Cerebellar nuclear complex (tissue), 1 donor: ENCODE measurements at regions not wholly inside any gene's neighbourhood (a gene's known extent, or its start where the extent isn't known, plus 50 kb on each side); places are given as distances from the start of the nearest gene placed in this dataset.

Source experiments
- DNase-seq, 2 experiments: peaks; one replicate each; lab custom pipeline; 2025; lab: John Stamatoyannopoulos, UW

DNA sequence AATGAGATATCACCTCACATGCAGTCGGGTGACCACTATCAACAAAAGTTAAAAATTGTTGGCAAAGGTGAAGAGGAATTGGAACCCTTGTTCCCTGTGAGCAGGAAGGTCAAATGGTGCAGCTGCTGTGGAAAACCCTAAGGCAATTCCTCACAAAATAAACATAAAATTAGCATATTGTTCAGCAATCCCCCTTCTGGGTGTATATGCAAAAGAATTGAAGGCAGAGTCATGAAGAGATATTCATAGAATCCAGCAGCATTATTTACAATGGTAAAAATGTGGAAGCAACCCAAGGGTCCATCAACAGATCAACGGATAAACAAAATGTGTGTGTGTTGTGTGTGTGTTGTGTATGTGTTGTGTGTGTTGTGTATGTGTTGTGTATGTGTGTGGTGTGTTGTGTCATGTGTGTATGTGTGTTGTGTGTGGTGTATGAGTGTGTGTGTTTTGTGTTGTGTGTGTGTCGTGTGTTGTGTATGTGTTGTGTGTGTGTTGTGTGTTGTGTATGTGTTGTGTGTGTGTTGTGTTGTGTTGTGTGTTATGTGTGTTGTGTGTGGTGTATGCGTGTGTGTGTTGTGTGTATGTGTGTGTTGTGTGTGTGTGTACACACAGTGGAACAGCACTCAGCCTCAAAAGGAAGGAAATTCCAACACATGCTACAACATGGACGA lies 245.1 kb downstream of the ERMARD start:
- no peak for DNase-seq

DNA sequence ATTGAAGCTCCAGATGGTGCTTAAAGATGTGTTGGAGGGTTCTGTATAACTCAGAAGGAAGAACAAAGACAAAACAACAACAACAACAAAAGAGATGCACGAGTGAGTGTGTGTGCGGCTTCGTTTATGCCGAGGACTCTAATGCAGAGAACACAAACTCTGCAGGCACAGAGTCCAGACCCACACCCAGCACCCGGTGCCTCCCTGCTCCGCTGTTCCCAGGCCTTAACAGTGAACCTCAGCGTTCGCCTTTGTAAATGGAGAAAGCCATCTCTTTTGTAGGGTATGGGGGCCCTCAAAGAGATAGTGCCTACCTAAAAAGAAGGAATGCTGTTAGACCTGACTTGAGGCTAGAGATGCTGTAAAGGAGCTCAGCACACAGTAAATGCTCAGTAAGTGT lies 243.3 kb downstream of the ERMARD start:
- no peak for DNase-seq

DNA sequence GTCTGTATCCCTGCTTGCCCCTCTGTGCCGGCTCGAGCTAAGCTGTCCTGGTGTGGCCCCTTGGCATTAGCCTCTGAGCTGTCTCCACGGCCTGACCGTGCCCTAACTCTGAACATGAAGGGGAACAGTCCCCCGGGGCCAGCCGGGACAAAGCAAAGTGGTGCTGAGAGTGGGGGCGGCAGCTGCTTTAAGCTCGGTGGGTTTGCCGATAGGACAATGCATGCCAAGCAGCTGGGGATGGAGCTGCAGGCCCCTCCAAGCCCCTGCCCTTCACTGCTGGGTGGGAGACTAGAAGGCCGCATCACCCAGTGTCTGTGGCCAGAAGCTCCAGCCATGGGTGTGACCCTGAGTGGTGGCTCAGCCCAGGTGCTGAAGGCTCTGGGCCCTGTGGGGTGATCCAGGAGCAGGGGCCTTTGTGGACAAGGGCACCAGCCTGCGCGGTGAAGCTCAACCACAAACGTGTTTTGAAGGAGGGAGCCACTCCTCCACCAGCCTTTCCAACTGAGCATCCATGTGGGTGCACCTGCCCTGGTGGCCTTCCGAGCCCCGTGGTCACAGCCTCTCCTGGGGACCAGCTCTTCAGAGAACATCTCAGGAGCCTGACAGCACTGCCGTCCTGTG lies 242.5 kb downstream of the ERMARD start:
- no peak for DNase-seq

DNA sequence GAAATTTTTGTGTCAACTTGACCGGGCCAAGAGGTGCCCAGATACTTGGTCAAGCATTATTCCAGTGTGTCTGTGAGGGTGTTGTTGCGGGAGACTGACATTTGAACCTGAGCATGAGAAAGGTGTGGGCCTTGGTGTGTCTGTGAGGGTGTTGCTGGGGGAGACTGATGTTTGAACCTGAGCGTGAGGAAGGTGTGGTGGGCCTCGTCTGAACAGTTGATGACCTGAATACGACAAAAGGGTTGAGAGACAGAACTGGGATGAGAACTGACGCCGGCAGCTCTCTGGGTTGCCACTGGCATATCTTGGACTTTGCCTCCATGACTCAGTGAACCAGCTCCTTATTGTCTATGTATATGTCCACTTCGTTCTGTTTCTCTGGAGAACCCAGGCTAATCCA lies 240.5 kb downstream of the ERMARD start:
- DNase-seq: no peak

DNA sequence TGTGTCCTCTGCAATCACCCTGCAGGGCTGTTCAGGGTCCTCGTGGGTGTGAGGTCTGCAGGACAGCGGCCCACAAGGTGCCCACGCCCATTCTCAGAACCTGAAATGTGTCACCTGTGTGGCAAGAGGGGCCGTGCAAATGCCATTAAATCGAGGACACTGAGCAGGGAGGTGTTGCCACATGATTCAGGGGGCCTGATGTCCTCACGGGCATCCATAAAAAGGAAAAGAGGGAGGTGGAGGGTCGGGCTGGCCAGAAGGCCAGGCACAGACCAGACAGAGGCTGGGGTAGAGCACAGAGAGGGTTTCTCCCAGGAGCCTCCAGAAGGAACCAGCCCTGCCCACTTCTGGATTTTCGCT lies 239.6 kb downstream of the ERMARD start:
- DNase-seq: no peak

DNA sequence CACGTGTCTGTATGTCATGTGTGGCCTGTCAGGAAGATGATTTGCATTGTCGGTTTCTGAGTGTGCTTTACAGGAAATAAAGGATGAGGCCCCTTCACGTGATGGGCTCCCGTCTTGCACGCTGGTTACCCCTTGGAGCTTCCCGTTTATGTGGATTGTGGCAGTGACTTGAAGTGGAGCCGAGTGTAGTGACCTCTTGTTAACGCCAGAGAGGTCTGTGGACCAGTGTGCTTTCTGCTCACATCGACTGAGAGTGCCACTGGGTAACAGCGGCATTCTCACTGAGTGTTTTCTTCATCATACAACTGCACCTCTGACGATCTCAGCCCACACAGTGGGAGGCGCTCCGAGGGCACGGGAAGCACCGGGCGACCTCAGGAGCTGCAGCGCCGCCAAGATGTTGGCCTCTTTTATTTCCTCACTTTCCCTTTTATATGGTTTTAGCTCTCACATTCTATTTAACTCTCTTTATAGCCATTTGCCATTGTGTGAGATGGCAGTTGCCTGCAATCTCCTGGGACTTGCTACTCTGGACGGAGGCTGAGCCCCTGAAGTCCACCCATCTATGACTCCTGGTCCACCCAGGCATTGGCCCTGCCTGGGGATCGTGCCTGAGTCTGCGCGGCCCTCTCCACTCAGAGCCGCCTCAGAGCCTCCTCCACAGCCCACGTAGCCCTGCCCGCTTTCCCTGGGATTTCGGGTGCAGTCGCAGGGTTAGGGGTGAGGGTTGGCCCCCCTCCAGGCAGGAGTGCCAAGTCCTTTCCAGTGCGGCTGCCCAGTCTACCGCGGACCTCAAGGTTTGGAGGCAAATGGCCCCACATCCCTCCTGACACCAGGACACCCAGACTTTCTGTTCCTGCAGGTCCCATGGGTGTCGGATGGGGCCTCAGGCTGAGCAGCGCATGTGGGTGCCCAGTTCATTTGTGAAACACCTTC lies 238.9 kb downstream of the ERMARD start:
- DNase-seq: no peak

DNA sequence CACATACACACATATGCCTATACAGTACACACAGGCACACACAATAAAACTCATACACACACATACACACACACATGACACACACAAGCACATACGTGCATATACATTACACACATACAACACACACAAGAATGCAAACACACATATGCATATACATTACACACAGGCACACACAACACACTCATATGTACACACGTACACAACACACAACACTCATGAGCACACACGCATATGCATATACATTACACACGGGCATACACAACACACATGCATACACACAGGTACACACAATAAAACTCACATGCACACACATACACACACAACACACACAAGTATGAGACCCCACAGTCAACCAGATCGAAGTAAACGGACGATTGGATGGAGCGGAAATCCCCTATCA lies 238.2 kb downstream of the ERMARD start:
- DNase-seq: no peak

DNA sequence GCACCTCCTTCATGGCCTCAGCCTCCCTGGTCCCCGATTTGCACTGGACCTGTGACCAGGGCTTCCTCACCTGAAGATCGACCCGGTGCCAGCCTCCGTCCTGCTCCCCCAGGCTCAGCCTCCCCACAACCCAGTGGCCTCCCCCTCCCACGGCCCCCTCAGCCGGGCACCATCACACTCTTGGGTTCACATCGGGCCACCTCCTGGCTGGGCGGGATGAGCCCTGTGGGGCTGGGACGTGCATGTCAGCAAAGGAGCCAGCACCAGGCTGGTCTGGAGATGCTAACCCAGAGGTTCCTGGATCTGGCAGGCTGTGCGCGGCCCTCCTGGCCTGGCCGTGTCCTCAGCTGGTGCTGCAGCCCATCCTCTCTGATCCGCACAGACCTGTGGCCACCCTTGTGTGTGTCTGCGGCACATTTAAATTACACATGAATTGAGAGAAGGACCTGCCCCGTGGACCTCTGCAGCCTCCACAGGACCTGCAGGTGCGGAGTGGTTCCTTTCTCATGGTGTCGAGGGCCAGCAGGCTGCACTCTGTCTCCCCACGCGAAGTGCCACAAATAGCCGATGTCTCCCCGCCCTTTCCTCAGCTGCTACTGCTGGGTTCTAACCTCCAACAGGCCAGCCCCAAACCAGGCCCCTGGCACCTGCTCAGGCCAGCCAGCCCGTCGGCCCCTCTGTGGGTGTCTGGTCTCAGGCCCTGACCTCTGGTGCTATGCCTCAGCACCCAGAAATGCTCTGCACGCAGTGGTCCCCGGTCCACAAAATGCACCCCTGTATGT lies 237.5 kb downstream of the ERMARD start:
- DNase-seq: no peak

DNA sequence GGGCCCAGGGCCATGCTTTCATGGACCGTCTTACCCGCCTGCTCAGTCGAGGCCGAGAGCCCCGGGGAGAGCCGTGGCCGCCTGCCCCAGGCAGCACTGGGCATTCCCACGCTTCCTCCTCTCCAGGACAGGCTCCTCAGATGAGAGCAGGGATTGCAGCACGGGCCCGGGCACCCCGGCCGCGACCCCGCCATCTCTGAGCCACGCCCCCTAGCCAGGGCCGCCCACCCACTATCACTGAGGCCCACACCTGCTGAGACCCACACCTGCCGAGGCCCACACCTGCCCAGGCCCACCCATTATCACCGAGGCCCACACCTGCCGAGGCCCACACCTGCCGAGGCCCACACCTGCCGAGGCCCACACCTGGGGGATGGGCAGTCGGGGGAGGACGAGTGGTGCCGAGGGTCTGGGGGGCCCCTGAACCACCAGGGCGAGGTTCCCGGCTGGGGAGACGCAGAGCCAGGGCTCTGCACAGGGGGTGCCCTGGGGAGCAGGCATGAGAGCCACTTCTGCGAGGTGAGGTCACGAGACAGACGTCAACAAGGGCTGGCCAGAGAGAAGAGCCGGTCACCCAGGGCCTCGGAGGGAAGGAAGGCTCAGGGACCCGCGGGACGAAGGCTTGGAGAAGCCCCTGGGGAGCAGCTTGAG lies 235.6 kb downstream of the ERMARD start:
- no peak for DNase-seq

DNA sequence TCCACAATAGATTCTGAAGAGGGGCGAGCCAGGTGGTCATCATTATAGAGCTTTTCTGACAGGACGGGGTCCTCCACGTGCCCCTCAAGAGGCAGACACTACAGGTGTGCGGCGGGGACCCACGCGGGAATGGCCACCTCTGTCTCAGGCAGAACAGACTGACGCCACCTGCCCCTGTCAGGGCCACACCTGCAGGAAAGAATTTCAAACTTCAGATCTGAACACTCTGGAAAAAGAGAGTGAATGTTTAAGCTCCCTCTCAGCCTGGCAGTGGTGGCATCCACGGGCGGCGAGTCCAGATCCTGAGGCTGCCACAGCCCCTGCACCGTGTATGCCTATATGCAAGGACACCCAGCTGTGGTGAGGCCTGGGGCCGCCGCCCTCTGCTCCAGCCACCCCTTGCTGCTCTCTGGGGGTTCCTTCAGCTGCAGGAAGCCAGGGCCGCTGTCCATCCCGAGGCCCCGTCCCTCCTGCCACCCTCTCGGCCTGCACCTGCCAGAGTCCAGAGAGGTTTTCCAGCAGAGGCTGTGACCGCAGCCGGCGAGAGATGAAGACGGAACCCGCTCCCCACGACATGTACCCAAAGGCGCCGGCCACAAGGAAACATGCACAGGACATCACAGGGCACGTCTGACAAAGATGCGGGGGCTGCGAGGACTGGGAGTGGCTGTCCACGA lies 234.9 kb downstream of the ERMARD start:
- no peak for DNase-seq

DNA sequence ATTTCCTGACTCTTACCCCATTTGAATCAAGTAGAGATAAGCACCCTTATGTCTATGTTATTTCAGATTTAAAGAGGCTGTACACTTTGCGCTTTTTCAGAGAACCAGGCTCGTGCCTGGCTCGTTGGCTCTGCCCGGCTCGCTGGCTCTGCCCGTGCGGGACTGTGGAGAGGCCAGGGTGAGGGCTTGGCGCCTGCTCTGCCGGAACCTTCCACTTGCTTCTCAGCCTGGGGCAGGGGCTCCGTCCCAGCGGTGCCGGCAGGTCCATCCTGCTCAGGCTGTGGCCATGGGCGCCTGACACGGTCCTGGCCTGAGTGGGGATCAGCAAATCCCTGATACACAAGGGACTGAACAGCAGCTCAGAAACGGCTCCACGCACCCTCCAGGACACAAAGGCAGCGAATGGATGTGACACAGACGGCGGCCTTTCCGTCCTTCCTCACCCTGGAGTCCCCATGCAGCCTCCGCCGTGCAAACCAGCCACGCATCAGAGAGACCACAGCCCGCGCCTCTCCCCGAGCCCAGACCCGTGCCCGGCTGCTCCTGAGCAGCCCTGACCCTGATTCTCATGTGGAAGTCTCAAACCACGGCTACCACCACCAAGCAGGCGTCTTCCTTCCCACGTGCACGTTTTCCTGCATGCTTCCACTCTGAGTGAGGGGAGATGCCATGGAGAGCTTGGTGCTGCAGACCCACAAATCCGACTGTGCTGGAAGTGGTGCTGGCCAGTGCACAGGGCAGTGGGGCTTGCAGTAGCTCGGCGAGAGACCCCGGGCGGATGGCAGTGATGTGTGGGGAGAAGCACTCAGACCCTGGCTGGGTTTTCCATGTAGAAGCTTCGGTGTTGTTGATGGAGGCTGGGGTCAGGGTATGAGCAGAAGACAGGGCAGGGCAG lies 233.9 kb downstream of the ERMARD start:
- no peak for DNase-seq

DNA sequence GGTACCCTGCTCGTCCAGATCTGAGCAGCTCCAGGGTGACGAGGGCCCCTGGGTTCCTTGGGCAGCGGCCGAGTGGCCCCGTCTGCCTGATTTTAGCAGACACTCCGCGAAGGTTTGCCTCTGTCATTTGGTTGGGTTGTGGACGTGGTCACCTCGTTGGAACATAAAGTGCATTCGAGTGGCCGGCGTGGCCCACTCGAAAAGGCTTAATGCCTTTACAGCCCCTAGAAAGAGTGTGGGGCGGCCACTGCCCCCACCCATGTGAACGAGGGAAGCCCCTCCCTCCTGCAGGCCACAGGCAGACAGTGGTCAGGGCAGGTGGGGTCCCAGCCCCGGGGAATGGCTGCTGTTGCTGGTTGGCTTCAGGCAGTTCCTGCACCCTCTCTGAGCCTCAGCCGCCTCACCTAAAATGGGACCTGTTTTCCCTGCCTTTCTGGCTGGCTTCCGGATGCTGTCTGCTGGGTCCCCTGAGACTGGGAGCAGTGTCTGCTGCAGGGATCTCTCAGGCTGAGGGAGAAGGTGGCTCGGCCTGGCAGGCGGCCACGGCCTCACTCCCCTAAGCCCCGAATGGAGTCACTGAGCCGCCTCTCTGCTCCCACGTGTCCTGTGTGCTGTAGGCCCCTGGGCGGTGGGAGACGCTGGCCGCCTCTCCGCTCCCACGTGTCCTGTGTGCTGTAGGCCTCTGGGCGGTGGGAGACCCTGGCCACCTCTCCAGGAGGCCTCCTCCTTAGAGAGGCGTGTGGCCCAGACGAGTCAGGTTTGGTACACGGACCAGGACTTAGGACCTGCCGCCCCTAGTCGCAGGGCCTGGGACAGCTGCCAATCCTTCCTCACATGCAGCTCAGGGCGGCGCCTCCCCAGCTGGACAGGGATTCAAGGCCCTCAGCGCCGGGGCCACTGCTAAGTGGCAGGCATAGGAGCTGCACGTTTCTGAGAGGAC lies 233.0 kb downstream of the ERMARD start:
- no peak for DNase-seq

DNA sequence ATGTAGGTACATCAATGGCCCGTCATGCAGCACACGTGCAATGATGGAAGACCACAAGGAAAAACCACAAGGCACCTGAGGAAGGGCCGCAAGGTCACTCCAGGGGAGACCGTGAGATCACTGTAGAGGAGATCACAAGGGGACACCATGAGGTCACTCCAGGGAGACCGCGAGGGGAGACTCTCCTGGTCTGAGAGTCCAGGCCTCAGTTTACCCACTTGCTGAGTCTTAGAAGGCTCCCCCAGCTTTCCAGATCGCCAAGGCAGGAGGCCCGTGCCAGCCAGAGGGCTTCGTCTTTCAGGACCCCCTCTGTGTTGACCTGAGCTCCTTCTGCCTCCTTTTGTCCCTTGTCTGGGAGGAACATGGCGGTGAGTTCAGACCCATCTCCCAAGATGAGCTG lies 232.2 kb downstream of the ERMARD start:
- DNase-seq: no peak

DNA sequence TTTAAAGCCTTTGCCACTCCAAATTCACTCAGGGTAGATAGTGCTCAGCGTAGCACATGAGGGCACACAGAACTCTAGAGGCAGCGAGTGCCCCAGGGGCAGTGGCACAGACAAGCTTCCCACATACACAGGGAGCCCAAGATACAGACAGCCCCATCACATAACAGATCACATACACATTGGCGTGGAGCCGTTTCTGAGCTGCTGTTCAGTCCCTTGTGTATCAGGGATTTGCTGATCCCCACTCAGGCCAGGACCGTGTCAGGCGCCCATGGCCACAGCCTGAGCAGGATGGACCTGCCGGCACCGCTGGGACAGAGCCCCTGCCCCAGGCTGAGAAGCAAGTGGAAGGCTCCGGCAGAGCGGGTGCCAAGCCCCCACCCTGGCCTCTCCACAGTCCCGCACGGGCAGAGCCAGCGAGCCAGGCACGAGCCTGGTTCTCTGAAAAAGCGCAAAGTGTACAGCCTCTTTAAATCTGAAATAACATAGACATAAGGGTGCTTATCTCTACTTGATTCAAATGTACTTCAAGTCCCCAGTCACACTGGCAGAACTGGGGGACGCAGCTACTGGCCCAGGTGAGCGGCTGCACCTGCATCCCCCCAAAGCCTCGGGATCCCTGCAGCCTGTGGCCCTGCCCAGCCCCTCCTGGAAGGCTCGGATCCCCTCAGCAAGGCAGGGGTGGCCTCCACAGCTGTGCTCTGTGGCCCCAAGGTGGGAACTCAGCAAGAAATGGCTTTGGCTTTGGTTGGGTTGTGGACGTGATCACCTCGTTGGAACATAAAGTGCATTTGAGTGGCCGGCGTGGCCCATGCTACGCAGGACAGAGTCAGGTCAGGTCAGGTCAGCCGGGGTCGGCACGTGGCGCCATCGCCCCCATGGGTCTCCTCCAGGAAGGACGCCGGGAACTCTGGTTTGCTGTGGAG lies 231.3 kb downstream of the ERMARD start:
- no peak for DNase-seq

DNA sequence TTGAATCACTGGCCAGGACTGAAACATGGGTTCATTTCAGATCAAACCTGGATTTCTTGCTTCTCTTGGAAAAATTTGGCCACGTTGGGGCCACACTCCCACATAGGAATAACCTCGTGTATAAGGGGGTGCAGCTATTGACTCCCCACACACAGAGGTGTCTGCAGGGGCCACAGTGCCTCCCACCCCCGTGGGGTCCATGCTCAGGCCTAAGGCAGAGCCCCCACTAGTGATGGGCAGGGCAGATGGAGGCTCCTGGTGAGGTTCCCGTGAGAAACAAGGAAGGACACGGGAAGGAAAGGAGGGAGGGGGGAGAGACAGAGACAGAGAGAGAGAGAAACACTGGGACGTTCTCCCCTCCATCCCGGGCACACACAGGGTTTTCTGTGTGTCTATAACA lies 230.5 kb downstream of the ERMARD start:
- no peak for DNase-seq

DNA sequence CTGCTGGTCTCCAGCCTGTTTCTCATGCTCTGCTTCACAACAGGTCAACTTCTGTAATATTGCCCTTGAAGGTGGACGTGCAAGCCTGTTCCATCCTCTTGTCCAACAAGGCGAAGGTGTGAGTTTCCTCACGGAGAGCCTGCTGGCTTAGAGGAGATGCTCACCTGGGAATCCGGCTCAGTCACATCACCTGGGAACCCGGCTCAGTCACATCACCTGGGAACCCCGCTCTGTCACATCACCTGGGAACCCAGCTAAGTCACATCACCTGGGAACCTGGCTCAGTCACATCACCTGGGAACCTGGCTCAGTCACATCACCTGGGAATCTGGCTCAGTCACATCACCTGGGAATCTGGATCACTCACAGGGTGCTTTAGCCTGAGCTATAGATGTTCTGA lies 230.1 kb downstream of the ERMARD start:
- DNase-seq: no peak

DNA sequence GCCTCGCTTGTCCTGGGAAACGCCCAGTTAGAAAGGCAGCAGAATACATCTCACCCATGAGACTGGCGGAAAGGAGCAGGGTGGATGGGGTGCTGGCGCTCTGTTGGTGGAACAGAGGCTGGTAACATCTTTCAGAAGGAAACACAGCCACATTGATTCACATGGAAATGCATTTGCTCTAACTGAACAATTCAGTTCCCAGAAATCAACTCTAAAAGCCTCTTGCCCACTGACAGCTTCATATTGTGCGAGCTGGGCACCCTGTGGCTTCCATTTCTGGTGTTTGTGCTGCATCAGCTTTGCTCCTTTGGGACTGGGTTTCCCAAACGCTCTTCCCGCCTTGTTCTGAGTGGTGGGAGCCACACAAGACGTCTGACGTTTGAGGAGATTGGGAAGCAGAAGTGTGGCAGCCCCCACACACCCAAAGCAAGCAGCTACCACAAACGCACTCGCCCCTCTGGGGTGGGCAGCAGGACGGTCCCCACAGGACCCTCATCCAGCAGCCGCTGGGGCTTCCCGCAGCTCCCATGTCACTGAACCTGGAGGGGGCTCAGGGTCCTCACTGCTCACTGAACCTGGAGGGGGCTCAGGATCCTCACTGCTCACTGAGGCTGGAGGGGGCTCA lies 229.5 kb downstream of the ERMARD start:
- DNase-seq: no peak
